ENCODE measurements at regions not wholly inside any gene's neighbourhood (a gene's known extent, or its start where the extent isn't known, plus 50 kb on each side); places are given as distances from the start of the nearest gene placed in this dataset.

GRCh38 chr14:98888927-98889835 is 382.8 kb downstream of the BCL11B start:
- DNase-seq (ENCODE audit: low spot score) = no peak

- no peak for DNase-seq (ENCODE audit: low spot score)
Measured at GRCh38 chr14:98889836-98890185, 382.2 kb downstream of the BCL11B start.

DNA sequence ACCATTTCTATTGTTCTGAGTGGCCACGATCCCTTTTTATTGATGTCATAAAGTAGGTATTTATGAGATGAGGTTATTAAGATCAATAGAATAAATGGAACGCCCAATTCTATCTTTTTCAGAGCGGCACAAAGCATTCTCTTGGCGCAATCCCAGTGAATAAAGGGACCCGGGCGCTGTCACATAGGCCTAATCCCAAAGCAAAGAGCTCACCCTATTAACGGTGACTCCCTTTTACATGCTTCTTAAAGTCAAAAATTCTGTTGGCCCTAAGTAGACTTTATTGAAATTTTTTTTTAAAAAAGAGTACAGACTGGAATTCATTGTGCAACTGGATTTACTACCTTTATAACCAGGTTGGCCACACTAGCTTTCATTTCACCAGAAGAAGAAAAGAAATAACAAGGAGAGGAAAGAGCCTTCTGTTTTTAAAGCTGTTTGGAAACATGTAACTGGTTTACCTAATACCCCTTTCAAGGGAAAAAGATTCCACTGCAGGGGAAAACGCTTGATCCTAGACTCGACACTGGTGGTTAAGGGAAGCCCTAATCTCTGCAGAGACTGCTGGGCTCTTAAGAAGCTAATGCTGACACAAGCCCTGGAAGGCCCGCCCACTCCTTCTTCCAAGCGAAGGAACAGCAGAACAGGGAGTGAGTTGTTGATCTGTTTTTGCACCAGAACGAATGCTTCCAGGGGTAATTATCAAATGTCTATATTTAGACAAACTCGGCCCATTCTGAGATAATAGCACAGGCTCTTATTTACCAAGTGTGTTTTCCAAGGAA is 381.2 kb downstream of the BCL11B start:
- no peak for DNase-seq (ENCODE audit: low spot score)

DNA sequence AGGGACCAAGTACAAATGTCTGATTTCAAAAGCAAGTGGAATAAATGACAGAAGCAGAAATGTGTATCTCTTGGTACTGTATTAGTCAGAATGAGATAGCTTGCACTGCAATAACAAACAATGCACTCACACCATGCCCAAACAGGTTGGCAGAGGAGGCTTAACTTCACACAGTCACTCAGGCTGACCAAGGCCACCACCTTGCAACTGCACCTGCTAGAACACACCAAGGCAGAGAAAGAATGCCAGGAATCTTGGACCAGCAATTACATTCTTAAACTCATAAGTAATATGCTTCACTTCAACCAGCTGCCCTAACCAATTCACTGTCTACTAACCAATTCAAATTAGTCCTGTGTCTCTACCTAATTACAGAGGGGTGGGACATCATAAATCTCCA is 378.3 kb downstream of the BCL11B start:
- DNase-seq (ENCODE audit: low spot score) = no peak

GRCh38 chr14:98894600-98894999 is 377.4 kb downstream of the BCL11B start:
- DNase-seq (ENCODE audit: low spot score) = no peak

DNA sequence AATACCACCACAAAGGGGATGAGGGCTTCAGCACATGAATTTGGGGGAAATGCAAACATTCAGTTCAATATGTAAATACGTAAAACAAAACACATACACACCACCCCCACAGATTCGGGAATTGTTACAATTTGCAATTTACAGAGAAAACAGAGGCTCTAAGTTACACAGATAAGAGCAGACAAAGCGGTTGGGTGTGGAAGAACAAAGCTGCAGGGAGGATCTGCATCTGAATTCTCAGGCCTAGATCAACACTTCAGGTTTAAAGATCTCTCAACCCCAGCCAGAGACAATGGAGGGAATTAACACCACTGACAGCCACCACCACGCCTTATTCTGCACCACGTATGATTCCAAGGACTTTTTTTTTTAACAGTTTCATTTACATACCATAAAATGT is 375.5 kb downstream of the BCL11B start:
- no peak for DNase-seq (ENCODE audit: low spot score)

DNA sequence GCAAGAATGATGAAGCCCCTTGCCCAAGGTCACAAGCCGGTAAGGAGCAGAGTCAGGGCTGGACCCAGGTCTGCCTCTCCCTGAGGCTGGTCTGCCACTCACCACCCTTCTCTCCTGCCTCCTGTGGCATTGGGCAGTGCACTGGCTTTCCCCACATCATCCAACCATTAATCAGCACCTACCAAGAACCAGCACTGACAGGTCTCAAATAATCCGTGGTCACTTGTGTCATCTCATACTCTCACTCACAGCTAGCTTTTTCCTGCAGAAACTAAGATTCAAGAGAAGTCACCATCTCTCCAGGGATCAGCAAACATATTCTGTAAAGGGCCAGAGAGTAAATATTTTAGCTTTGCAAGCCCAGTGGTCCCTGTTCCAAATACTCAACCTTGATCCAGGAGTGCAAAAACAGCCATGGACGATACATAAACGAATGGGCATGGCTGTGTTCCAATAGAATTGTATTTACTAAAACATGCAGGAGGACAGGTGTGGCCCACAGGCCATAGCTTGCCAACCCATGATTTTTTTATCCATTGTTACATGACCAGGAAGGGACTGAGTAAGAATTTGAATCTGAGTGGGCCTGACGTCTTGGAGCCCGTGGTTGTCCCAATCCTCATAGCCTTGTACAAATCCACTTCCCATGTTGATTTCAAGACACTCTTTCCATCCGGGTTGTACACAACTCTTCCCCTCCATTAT is 374.2 kb downstream of the BCL11B start:
- no peak for DNase-seq (ENCODE audit: low spot score)

DNA sequence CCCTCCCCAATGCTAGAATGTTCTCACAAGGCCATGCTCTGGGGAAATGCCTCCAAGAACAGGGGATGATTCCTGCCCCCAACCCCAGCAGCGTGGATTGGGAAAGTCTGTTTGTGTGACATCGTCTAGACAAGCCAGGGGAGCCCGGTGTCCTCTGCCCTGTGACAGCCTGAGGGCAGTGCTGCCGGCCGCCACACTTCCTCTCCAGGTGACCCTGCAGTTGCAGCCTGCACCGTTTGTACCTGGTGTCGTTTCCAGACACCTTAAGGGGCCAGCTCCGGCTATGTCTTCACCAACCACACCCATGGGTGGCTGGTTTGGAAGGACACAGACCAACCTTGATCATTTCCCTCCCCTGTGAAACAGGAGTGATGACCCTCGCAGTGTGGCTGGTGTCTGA is 372.6 kb downstream of the BCL11B start:
- no peak for DNase-seq (ENCODE audit: low spot score)

DNA sequence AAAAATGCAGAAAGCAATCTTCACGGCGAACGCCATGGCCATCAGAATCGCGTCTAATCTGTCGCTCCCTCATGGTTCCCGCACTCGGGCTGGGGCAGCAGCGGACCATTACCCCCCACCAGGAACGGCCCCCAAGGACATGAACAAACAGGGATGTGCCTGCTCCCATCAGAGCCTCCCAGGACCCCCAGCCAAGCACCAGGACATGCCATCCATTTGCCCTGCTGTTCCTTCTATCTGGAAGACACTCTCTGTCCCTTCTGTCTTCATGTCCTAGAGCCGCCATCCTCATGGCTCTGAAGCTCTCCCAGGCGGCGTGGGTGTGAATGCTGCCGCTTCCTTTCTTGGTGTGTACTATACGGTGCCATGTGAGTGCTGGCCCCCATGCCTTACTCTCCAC is 371.8 kb downstream of the BCL11B start:
- no peak for DNase-seq (ENCODE audit: low spot score)

- DNase-seq (ENCODE audit: low spot score) = no peak
Measured at GRCh38 chr14:98900798-98901197, 371.2 kb downstream of the BCL11B start.

DNA sequence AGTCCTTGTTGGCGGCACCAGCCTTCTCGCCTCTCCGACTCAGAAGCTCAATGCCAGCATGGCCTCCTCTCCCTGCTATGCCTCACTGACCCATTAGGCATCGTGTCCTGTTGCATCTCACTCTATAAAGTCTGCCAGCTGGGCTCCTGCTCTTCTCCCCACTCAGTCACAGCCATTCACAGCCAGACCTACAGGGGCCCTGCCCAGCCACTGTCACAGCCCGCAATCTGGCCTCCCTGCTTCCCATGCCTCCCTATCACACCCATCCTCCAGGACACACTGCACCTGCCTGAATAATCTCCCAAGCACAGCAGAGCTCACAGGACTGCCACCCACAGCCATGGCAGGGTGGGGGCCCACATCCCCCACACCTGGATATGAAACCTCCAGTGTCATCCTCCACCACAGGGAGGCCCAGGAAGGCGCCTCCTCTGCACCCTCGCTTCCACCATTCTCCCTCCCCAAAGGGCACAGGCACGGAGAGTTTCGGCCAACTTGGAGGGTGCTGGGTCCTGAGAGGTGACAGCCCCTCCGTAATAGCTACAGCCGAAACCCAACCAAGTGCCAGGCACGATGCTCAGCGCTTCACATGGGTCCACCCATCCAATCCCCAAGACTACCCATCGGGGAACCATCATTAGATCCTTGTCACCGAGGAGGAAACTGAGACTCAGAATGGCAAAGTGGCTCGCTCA is 370.3 kb downstream of the BCL11B start:
- no peak for DNase-seq (ENCODE audit: low spot score)

GRCh38 chr14:98903371-98903770 is 368.6 kb downstream of the BCL11B start:
- DNase-seq (ENCODE audit: low spot score) = no peak

- no peak for DNase-seq (ENCODE audit: low spot score)
Measured at GRCh38 chr14:98904677-98905076, 367.3 kb downstream of the BCL11B start.

DNA sequence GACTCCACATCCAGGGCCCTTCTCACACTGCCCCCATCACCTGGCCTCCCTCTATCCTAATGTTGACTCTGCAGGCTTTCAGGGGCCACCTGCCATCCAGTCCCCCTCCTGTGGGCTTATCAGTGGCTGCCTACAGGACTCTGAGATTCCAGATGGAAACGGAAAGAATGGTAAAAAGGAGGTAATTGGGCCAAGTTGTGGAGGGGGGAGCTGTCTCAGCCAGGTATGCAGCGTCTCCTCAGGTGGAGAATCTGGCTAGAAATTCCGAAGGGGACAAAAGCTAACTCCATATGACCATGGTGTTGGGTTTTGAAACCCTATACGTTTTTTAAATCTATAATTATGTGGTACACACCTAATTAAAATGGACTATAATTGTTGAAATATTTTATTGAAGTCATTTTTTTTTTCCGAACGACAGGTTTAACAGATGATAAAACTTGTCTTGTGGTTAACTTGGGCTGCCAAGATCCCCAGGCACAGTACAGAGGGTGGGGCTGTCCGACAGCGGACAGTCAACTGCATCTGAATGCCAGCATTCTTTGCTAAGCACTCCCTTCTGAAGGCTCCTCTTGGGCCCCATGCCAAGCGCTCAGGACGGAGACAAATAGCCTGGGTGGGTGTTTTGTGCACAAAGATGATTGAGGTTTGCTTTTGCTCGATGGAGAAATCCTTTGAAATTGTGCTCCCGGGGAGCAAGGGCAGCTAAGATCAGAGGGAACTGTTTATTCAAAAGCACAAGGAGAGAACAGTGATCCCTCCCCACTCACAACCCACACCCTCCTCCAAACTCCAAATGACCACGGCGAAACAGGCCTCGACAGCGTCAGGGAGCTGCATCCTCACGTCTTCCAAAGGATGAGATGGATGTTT is 365.6 kb downstream of the BCL11B start:
- DNase-seq (ENCODE audit: low spot score) = no peak

- no peak for DNase-seq (ENCODE audit: low spot score)
Measured at GRCh38 chr14:98907271-98907670, 364.7 kb downstream of the BCL11B start.

DNA sequence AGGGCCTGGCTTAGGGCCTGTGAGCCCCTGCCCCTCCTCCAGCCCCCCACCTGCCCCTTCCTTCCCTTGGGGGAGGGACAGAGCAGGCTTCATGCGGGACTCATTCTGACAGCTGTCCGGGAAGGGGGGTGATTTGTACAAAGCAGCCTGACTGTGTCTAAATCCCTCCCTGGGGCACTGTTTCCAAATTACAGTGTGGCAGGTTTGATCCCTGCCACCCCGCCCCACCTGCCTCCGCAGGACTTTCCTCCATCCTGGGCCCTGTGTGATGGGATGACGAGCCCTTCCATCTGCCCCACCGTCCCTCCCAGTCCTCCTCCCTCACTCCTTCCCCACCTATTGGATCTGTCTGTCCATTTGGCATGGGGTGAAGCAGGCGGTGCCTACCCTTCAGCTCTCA is 363.9 kb downstream of the BCL11B start:
- no peak for DNase-seq (ENCODE audit: low spot score)

GRCh38 chr14:98909251-98909944 is 362.6 kb downstream of the BCL11B start:
- no peak for DNase-seq (ENCODE audit: low spot score)

DNA sequence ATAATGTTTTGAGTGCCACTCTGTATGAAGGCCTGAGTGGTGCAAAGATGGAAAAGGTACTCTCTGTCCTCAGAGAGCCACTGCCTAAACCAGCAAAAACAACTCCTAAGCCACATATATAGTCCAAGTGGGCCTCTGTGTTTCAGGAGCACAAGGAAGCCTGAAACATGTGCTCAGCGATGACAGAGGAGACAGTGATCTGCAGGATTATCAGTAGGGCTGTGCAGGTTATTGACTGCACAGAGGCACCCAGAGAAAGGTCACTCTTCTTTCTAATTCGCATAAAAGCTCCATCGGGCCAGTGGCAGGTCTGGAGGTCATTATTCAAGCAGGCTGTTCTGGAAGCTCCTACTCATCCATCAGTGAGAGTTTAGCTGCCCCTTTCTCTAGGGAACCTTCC is 361.9 kb downstream of the BCL11B start:
- DNase-seq (ENCODE audit: low spot score) = no peak

DNA sequence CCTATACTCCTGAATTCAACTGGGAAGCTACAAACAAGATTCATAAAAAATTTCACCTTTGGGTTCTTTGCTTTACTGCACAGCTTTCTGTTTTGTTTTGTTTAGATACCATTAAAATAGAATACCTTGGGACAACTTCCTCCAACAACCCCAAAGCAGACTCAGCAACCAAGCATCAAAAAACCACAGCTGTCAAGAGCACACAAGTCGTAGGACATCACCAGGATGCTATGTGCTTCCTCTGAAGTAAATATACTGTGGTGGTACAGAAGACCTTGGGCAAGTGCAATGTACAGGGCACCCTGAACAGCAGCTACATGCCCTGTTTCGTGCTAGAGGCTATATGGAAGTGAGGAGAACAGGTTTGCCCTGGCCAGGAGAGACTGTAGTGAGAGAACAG is 359.3 kb downstream of the BCL11B start:
- no peak for DNase-seq (ENCODE audit: low spot score)

- no peak for DNase-seq (ENCODE audit: low spot score)
Measured at GRCh38 chr14:98913967-98914650, 357.9 kb downstream of the BCL11B start.
